ENCODE measurements at regions not wholly inside any gene's neighbourhood (a gene's known extent, or its start where the extent isn't known, plus 50 kb on each side); places are given as distances from the start of the nearest gene placed in this dataset.

- ChIA-PET POLR2A (no interaction called here), CTCF (no interaction called here)
- TF ChIP-seq L3MBTL2 (conservative IDR thresholded peaks at IDR 0.05) = no peak
- no peak for TF ChIP-seq ARNT (IDR thresholded peaks at IDR 0.05)
- no peak for TF ChIP-seq FOXK2 (IDR thresholded peaks at IDR 0.05)
- no peak for TF ChIP-seq CTBP1 (IDR thresholded peaks at IDR 0.05; ENCODE audit: borderline replicate concordance)
- TF ChIP-seq SUZ12 (IDR thresholded peaks at IDR 0.05) = no peak
- no peak for TF ChIP-seq ELF4 (IDR thresholded peaks at IDR 0.05)
- TF ChIP-seq ZNF384 (IDR thresholded peaks at IDR 0.05) = no peak
- no peak for TF ChIP-seq HDGF (IDR thresholded peaks at IDR 0.05; ENCODE audit: borderline replicate concordance)
- no peak for TF ChIP-seq NFRKB (IDR thresholded peaks at IDR 0.05)
- DNase-seq (ENCODE audit: extremely low spot score) = no peak
Measured at GRCh38 chr1:219993554-219994433, 52.5 kb downstream of the EPRS1 start.

- TF ChIP-seq FOXK2 (IDR thresholded peaks at IDR 0.05) (no peak), BHLHE40 (IDR thresholded peaks at IDR 0.05; ENCODE audit: borderline replicate concordance) (no peak), TARDBP (IDR thresholded peaks at IDR 0.05) (no peak), SUZ12 (IDR thresholded peaks at IDR 0.05) (no peak), SP1 (IDR thresholded peaks at IDR 0.05) (no peak)
- no peak for DNase-seq (ENCODE audit: extremely low spot score)
- ChIA-PET POLR2A (no interaction called here), CTCF (interaction anchor here (0.6 kb wide), 1 partner anchor 120 kb away, joined by 7 read pairs; no protein-coding TSS in a partner anchor)
Measured at GRCh38 chr1:219991919-219992318, 54.4 kb downstream of the EPRS1 start.

DNA sequence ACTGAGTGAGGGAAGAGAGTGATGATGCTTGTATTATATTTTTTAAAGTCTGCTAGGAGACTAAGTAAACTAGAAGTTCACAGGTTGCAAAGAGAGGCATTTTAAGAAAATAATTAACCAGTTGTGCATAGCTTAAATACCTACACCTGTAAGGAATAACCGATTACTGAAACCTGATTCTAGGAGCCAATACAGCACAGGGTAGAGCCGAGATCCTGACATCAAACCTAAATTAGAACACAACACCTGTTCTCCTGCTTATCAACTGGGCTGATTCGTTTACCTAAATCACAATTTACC, 54.8 kb downstream of the EPRS1 start:
- ChIA-PET POLR2A (no interaction called here), CTCF (interaction anchor here (0.7 kb wide), 1 partner anchor 8 kb away, joined by 3 read pairs; no protein-coding TSS in a partner anchor)
- DNase-seq (ENCODE audit: extremely low spot score) = no peak
- TF ChIP-seq PKNOX1 (IDR thresholded peaks at IDR 0.05) (no peak), ZNF384 (IDR thresholded peaks at IDR 0.05) (no peak), SP1 (IDR thresholded peaks at IDR 0.05) (no peak), TARDBP (IDR thresholded peaks at IDR 0.05) (no peak), SUZ12 (IDR thresholded peaks at IDR 0.05) (no peak), FOXK2 (IDR thresholded peaks at IDR 0.05) (no peak), CTBP1 (IDR thresholded peaks at IDR 0.05; ENCODE audit: borderline replicate concordance) (no peak), FOXM1 (IDR thresholded peaks at IDR 0.05; ENCODE audit: borderline replicate concordance) (no peak), HDGF (IDR thresholded peaks at IDR 0.05; ENCODE audit: borderline replicate concordance) (no peak), BHLHE40 (IDR thresholded peaks at IDR 0.05; ENCODE audit: borderline replicate concordance) (no peak), NFRKB (IDR thresholded peaks at IDR 0.05) (no peak), ARNT (IDR thresholded peaks at IDR 0.05) (no peak), FOXA1 (IDR thresholded peaks at IDR 0.05) (no peak), ELF4 (IDR thresholded peaks at IDR 0.05) (no peak), L3MBTL2 (conservative IDR thresholded peaks at IDR 0.05) (no peak), LEF1 (IDR thresholded peaks at IDR 0.05; ENCODE audit: borderline replicate concordance) (no peak)

DNA sequence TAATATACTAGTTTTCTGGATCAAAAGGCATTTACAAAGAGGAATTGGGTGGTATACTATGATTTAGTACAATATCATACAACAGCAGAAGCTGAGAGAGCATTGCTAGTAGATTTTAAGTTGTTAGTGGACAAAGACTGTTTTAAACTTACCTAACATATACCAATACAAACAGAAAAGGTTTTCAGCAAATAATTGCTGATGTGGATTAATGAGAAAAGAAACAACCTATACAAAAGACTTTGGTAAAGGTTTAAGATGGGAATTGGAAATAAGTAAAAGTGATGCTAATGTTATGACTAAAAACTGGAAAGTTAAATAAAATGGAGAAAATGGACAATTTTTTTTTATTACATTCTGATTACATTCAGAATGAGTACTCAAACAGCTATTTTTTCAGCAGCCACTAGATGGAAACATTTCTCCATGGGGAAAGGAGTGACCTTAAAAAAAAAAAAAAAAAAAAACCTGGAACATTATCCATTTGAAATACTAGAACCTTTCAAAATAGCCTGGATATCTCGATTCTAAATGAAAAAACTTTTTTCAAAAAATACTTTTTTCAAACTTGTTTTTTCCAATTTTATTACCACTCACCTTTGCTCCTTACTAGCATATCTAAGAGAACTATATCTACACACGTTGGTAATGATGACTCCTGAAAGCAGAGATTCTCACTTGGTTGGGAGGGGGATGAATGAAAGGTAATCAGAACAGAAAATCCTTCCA, 55.4 kb downstream of the EPRS1 start:
- ChIA-PET POLR2A (no interaction called here), CTCF (interaction anchor here (0.7 kb wide), 2 partner anchors 9 to 1020 kb away, joined by 3 to 5 read pairs; no protein-coding TSS in a partner anchor)
- TF ChIP-seq ZNF384 (IDR thresholded peaks at IDR 0.05) (peak; percentile 98), CTBP1 (IDR thresholded peaks at IDR 0.05; ENCODE audit: borderline replicate concordance) (no peak), LEF1 (IDR thresholded peaks at IDR 0.05; ENCODE audit: borderline replicate concordance) (no peak), ARNT (IDR thresholded peaks at IDR 0.05) (no peak)
- DNase-seq (ENCODE audit: extremely low spot score) = peak; percentile 15

- ChIA-PET CTCF (no interaction called here), POLR2A (no interaction called here)
- DNase-seq (ENCODE audit: extremely low spot score) = no peak
- no peak for TF ChIP-seq TARDBP (IDR thresholded peaks at IDR 0.05)
- TF ChIP-seq ARNT (IDR thresholded peaks at IDR 0.05) = no peak
- no peak for TF ChIP-seq FOXM1 (IDR thresholded peaks at IDR 0.05; ENCODE audit: borderline replicate concordance)
- no peak for TF ChIP-seq ZNF384 (IDR thresholded peaks at IDR 0.05)
- no peak for TF ChIP-seq CTBP1 (IDR thresholded peaks at IDR 0.05; ENCODE audit: borderline replicate concordance)
- TF ChIP-seq L3MBTL2 (conservative IDR thresholded peaks at IDR 0.05) = no peak
- no peak for TF ChIP-seq SUZ12 (IDR thresholded peaks at IDR 0.05)
- TF ChIP-seq SP1 (IDR thresholded peaks at IDR 0.05) = no peak
- TF ChIP-seq FOXK2 (IDR thresholded peaks at IDR 0.05) = no peak
- no peak for TF ChIP-seq LEF1 (IDR thresholded peaks at IDR 0.05; ENCODE audit: borderline replicate concordance)
- no peak for TF ChIP-seq BHLHE40 (IDR thresholded peaks at IDR 0.05; ENCODE audit: borderline replicate concordance)
- no peak for TF ChIP-seq ELF4 (IDR thresholded peaks at IDR 0.05)
- TF ChIP-seq PKNOX1 (IDR thresholded peaks at IDR 0.05) = no peak
- TF ChIP-seq FOXA1 (IDR thresholded peaks at IDR 0.05) = no peak
- no peak for TF ChIP-seq HDGF (IDR thresholded peaks at IDR 0.05; ENCODE audit: borderline replicate concordance)
- TF ChIP-seq NFRKB (IDR thresholded peaks at IDR 0.05) = no peak
Measured at GRCh38 chr1:219989766-219990165, 56.5 kb downstream of the EPRS1 start.

- CTCF ChIA-PET = no interaction called here
- DNase-seq (ENCODE audit: extremely low spot score) = no peak
- POLR2A ChIA-PET = no interaction called here
- TF ChIP-seq FOXA1 (IDR thresholded peaks at IDR 0.05) (no peak), BHLHE40 (IDR thresholded peaks at IDR 0.05; ENCODE audit: borderline replicate concordance) (no peak), NFRKB (IDR thresholded peaks at IDR 0.05) (no peak), ELF4 (IDR thresholded peaks at IDR 0.05) (no peak), SUZ12 (IDR thresholded peaks at IDR 0.05) (no peak), HDGF (IDR thresholded peaks at IDR 0.05; ENCODE audit: borderline replicate concordance) (no peak), LEF1 (IDR thresholded peaks at IDR 0.05; ENCODE audit: borderline replicate concordance) (no peak), PKNOX1 (IDR thresholded peaks at IDR 0.05) (no peak), ZNF384 (IDR thresholded peaks at IDR 0.05) (no peak), FOXK2 (IDR thresholded peaks at IDR 0.05) (no peak), FOXM1 (IDR thresholded peaks at IDR 0.05; ENCODE audit: borderline replicate concordance) (no peak), TARDBP (IDR thresholded peaks at IDR 0.05) (no peak), ARNT (IDR thresholded peaks at IDR 0.05) (no peak), CTBP1 (IDR thresholded peaks at IDR 0.05; ENCODE audit: borderline replicate concordance) (no peak), L3MBTL2 (conservative IDR thresholded peaks at IDR 0.05) (no peak)
Measured at GRCh38 chr1:219988818-219989217, 57.5 kb downstream of the EPRS1 start.
